NCI-H2029 treated with DMSO at 0.1 percent for 48 hours (cell line): ENCODE measurements at regions not wholly inside any gene's neighbourhood (a gene's known extent, or its start where the extent isn't known, plus 50 kb on each side); places are given as distances from the start of the nearest gene placed in this dataset.
"Not testable (repeated sequence)": the region's sequence is repeated elsewhere in the genome, so short reads cannot be mapped to it uniquely, and the experiment has no call there.

Source experiments
- DNase-seq: peaks from one replicate; lab custom pipeline; 2025; lab: John Stamatoyannopoulos, UW

DNA sequence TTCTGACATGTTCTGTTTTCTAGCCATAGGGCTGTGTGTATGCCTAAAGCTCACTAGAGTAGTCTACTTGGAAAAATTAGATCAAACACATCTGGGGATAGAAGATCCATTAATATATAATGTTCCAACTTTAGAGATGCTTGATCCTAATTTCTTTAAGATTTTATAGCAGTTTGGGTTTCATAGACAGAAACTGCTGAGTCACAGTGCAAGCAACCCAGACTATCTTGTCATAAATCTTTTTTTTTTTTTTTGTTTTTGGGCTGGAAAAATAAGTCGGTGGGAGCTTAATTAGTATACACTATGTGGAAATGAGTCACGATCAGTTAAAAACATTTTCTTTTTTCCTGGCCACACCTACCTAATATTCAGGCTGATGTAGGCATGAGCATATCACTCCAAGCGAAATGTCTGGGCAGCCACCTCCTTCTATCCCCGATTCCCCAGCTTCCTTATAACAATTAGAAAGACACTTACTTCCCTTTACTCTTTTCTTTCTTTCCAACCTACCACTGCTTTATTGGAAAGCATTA is 58.2 kb upstream of the CASK start:
- no peak for DNase-seq

- not testable (repeated sequence) for DNase-seq
Measured at GRCh38 chrX:41974677-41975076, 51.3 kb upstream of the CASK start.

DNA sequence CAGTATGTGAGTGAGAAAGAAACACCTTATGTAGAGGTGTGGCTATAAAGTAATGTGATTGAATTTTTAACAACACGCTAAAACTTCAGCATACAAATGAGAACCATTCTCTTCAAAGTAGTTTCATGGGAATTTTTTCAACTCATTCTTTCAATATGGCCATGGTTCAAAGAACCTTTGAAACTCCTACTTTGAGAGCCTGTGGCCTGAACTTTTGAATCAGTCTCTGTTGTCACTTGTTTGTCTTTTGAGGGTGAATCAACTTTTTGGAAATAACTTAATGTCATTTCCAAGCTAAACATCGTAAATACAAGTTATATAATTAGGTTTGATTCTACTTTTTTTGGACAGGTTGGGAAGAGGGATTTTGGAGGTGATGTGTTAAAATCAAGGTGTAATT is 49.9 kb upstream of the CASK start:
- no peak for DNase-seq
